ENCODE measurements at regions not wholly inside any gene's neighbourhood (a gene's known extent, or its start where the extent isn't known, plus 50 kb on each side); places are given as distances from the start of the nearest gene placed in this dataset.

DNA sequence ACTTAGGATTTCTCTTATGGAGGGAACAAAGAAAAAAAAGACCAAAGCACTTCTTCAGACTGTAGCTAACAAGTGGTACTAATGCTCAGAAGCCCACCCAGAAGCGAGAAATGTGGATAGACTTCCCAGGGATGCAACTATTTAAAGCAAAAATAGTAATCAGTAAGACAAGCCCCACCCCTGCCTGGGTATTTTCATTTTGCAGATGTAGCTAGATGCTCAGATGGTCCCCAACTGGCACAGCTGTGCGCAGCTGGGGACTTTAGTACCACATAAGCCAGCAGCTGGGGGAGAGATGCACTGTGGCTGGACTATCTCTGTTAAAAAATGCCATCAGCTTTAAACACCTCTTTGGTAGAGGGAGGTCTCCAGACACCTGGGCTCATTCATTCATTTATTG is 77.8 kb upstream of the SPAG17 start:
- Mint-ChIP-seq H3K36me3 (no peaks in the 10 kb centered on the region), H3K9me3 (peaks cover 0 to 4% (median 1%) of the 10 kb centered on the region in 7 donors), H3K27me3 (ENCODE audit: low read depth in 3 of 3) (peaks cover 0 to 4% (median 0%) of the 10 kb centered on the region in 3 donors), H3K27ac (no peak overlapping the region), H3K4me3 (no peak overlapping the region), H3K4me1 (no peaks in the 10 kb centered on the region)
- no peak overlapping the region for H3K9ac ChIP-seq (ENCODE audit: insufficient read depth, low read length, poor library complexity, severe bottlenecking)
- H3K9me3 ChIP-seq (replicated peaks in 1 of 2; ENCODE audit: control insufficient read depth in 1 of 2, insufficient read depth in 1 of 2, low read length in 2 of 2), result no peaks in the 10 kb centered on the region
- H3K4me2 ChIP-seq (replicated peaks; ENCODE audit: extremely low read depth, low read length, poor library complexity, severe bottlenecking), result no peak overlapping the region
- H2AFZ ChIP-seq (ENCODE audit: insufficient read depth, low read depth, low read length, poor library complexity, severe bottlenecking), result no peak overlapping the region
- no peak for DNase-seq
- H3K4me3 ChIP-seq (replicated peaks in 1 of 3; ENCODE audit: low read depth in 2 of 3, low read length in 3 of 3), result no peak overlapping the region
- no peaks in the 10 kb centered on the region for H3K27me3 ChIP-seq (ENCODE audit: control insufficient read depth in 2 of 2, insufficient read depth in 2 of 2, low read length in 2 of 2)
- no peak overlapping the region for H3K27ac ChIP-seq (ENCODE audit: low read depth in 1 of 2, low read length in 2 of 2)
- TF ChIP-seq, protein P1, sequence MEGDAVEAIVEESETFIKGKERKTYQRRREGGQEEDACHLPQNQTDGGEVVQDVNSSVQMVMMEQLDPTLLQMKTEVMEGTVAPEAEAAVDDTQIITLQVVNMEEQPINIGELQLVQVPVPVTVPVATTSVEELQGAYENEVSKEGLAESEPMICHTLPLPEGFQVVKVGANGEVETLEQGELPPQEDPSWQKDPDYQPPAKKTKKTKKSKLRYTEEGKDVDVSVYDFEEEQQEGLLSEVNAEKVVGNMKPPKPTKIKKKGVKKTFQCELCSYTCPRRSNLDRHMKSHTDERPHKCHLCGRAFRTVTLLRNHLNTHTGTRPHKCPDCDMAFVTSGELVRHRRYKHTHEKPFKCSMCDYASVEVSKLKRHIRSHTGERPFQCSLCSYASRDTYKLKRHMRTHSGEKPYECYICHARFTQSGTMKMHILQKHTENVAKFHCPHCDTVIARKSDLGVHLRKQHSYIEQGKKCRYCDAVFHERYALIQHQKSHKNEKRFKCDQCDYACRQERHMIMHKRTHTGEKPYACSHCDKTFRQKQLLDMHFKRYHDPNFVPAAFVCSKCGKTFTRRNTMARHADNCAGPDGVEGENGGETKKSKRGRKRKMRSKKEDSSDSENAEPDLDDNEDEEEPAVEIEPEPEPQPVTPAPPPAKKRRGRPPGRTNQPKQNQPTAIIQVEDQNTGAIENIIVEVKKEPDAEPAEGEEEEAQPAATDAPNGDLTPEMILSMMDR (IDR thresholded peaks at IDR 0.05), result no peak
- no peaks in the 10 kb centered on the region for H3K4me1 ChIP-seq (ENCODE audit: control insufficient read depth in 1 of 2, insufficient read depth in 2 of 2, low read length in 2 of 2)
- no peaks in the 10 kb centered on the region for H3K36me3 ChIP-seq (replicated peaks in 1 of 2; ENCODE audit: control insufficient read depth in 1 of 2, insufficient read depth in 2 of 2, low read length in 2 of 2)
- H3K79me2 ChIP-seq (ENCODE audit: insufficient read depth, low read length), result no peaks in the 10 kb centered on the region
- WGBS (ENCODE audit: insufficient coverage), result 43% methylated on average over 1 of the region's 2 CpGs
- intact Hi-C loops (cut with micrococcal nuclease), result no loop called here
- no peaks in the 10 kb centered on the region for H4K20me1 ChIP-seq (ENCODE audit: insufficient read depth, low read length)

DNA sequence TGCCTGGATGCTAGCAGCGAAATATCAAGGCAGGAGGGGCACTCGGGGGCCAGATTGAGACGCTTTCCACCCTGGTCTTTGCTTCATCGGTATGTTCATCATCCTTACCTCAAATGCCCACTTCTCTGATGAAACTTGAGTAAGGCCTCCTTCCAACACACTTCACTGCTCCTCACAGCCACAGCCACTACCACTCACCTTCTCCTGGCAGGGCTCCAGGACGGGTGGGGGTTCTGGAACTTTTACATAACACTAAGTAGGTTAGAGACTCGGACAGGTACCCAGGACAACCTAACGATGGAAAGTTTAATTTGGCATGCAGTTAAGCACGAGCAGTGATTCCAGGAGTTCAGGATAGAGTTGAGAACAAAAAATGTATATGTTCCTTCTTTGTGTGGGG is 73.9 kb upstream of the SPAG17 start:
- 95% methylated on average over 4 of the region's 8 CpGs for WGBS (ENCODE audit: insufficient coverage)

More for the DNA sequence above, 73.9 kb upstream of the SPAG17 start:
- Histone ChIP-seq H4K20me1 (ENCODE audit: insufficient read depth, low read length) (no peaks in the 10 kb centered on the region), H3K4me3 (replicated peaks in 1 of 3; ENCODE audit: low read depth in 2 of 3, low read length in 3 of 3) (no peak overlapping the region), H3K27ac (ENCODE audit: low read depth in 1 of 2, low read length in 2 of 2) (no peak overlapping the region), H3K9ac (ENCODE audit: insufficient read depth, low read length, poor library complexity, severe bottlenecking) (no peak overlapping the region), H3K79me2 (ENCODE audit: insufficient read depth, low read length) (no peaks in the 10 kb centered on the region), H3K36me3 (replicated peaks in 1 of 2; ENCODE audit: control insufficient read depth in 1 of 2, insufficient read depth in 2 of 2, low read length in 2 of 2) (no peaks in the 10 kb centered on the region), H3K4me2 (replicated peaks; ENCODE audit: extremely low read depth, low read length, poor library complexity, severe bottlenecking) (no peak overlapping the region), H3K9me3 (replicated peaks in 1 of 2; ENCODE audit: control insufficient read depth in 1 of 2, insufficient read depth in 1 of 2, low read length in 2 of 2) (no peaks in the 10 kb centered on the region), H2AFZ (ENCODE audit: insufficient read depth, low read depth, low read length, poor library complexity, severe bottlenecking) (no peak overlapping the region), H3K27me3 (ENCODE audit: control insufficient read depth in 2 of 2, insufficient read depth in 2 of 2, low read length in 2 of 2) (no peaks in the 10 kb centered on the region), H3K4me1 (ENCODE audit: control insufficient read depth in 1 of 2, insufficient read depth in 2 of 2, low read length in 2 of 2) (no peaks in the 10 kb centered on the region)
- no peaks in the 10 kb centered on the region for H3K36me3 Mint-ChIP-seq
- H3K4me3 Mint-ChIP-seq, result no peak overlapping the region
- H3K27ac Mint-ChIP-seq, result no peak overlapping the region
- no peak for DNase-seq
- TF ChIP-seq, protein P1 (IDR thresholded peaks at IDR 0.05), result no peak
- peaks cover 0 to 4% (median 1%) of the 10 kb centered on the region in 7 donors for H3K9me3 Mint-ChIP-seq
- intact Hi-C loops (cut with micrococcal nuclease), result no loop called here
- H3K4me1 Mint-ChIP-seq, result no peaks in the 10 kb centered on the region
- peaks cover 0 to 4% (median 0%) of the 10 kb centered on the region in 3 donors for H3K27me3 Mint-ChIP-seq (ENCODE audit: low read depth in 3 of 3)
